ENCODE measurements at regions not wholly inside any gene's neighbourhood (a gene's known extent, or its start where the extent isn't known, plus 50 kb on each side); places are given as distances from the start of the nearest gene placed in this dataset.

GRCh38 chr2:107591561-107592279, 235.0 kb upstream of the RGPD4 start:
- ChIA-PET POLR2A (no interaction called here), CTCF (no interaction called here)
- H3K27me3 Mint-ChIP-seq (ENCODE audit: insufficient read depth, unreplicated experiment), result no peaks in the 10 kb centered on the region
- H3K4me1 Mint-ChIP-seq (ENCODE audit: insufficient read depth, unreplicated experiment), result peaks cover 17% of the 10 kb centered on the region
- no peaks in the 10 kb centered on the region for H3K36me3 Mint-ChIP-seq (ENCODE audit: insufficient read depth, unreplicated experiment)
- TF ChIP-seq CTCF (IDR thresholded peaks at IDR 0.05; ENCODE audit: unreplicated experiment), result no peak
- no peaks in the 10 kb centered on the region for H3K9me3 Mint-ChIP-seq (ENCODE audit: unreplicated experiment)
- H3K27ac Mint-ChIP-seq (ENCODE audit: low read depth, unreplicated experiment), result no peak overlapping the region
- DNase-seq (ENCODE audit: unreplicated experiment), result no peak
- intact Hi-C loops (cut with micrococcal nuclease), result no loop called here
- H3K4me3 Mint-ChIP-seq (ENCODE audit: unreplicated experiment), result no peak overlapping the region
- no TSS peak for BruUV-seq (replicated peaks)

- no peak overlapping the region for H3K4me3 Mint-ChIP-seq (ENCODE audit: unreplicated experiment)
- ChIA-PET POLR2A (no interaction called here), CTCF (no interaction called here)
- no peaks in the 10 kb centered on the region for H3K9me3 Mint-ChIP-seq (ENCODE audit: unreplicated experiment)
- H3K4me1 Mint-ChIP-seq (ENCODE audit: insufficient read depth, unreplicated experiment), result peaks cover 19% of the 10 kb centered on the region
- DNase-seq (ENCODE audit: unreplicated experiment), result no peak
- no peak for TF ChIP-seq CTCF (IDR thresholded peaks at IDR 0.05; ENCODE audit: unreplicated experiment)
- no peak overlapping the region for H3K27ac Mint-ChIP-seq (ENCODE audit: low read depth, unreplicated experiment)
- H3K36me3 Mint-ChIP-seq (ENCODE audit: insufficient read depth, unreplicated experiment), result no peaks in the 10 kb centered on the region
- intact Hi-C loops (cut with micrococcal nuclease), result no loop called here
- BruUV-seq (replicated peaks), result no TSS peak
- no peaks in the 10 kb centered on the region for H3K27me3 Mint-ChIP-seq (ENCODE audit: insufficient read depth, unreplicated experiment)
Measured at GRCh38 chr2:107592280-107592624, 234.4 kb upstream of the RGPD4 start.

- intact Hi-C loops (cut with micrococcal nuclease), result no loop called here
- Mint-ChIP-seq H3K27me3 (ENCODE audit: insufficient read depth, unreplicated experiment) (no peaks in the 10 kb centered on the region), H3K36me3 (ENCODE audit: insufficient read depth, unreplicated experiment) (no peaks in the 10 kb centered on the region), H3K4me3 (ENCODE audit: unreplicated experiment) (no peak overlapping the region), H3K9me3 (ENCODE audit: unreplicated experiment) (peaks cover 6% of the 10 kb centered on the region), H3K4me1 (ENCODE audit: insufficient read depth, unreplicated experiment) (peaks cover 26% of the 10 kb centered on the region), H3K27ac (ENCODE audit: low read depth, unreplicated experiment) (no peak overlapping the region)
- POLR2A ChIA-PET, result interaction anchor here (0.7 to 1.2 kb wide), 2 partner anchors 12 to 219 kb away, joined by 3 read pairs; no protein-coding TSS in a partner anchor
- no TSS peak for BruUV-seq (replicated peaks)
- CTCF ChIA-PET, result interaction anchor here (0.5 to 0.6 kb wide), 2 partner anchors 211 to 575 kb away, joined by 3 read pairs; no protein-coding TSS in a partner anchor
- no peak for DNase-seq (ENCODE audit: unreplicated experiment)
- no peak for TF ChIP-seq CTCF (IDR thresholded peaks at IDR 0.05; ENCODE audit: unreplicated experiment)
Measured at GRCh38 chr2:107595285-107595684, 231.4 kb upstream of the RGPD4 start.

- DNase-seq (ENCODE audit: unreplicated experiment), result no peak
- Mint-ChIP-seq H3K4me3 (ENCODE audit: unreplicated experiment) (no peak overlapping the region), H3K36me3 (ENCODE audit: insufficient read depth, unreplicated experiment) (no peaks in the 10 kb centered on the region), H3K27me3 (ENCODE audit: insufficient read depth, unreplicated experiment) (no peaks in the 10 kb centered on the region), H3K27ac (ENCODE audit: low read depth, unreplicated experiment) (no peak overlapping the region), H3K4me1 (ENCODE audit: insufficient read depth, unreplicated experiment) (peaks cover 26% of the 10 kb centered on the region), H3K9me3 (ENCODE audit: unreplicated experiment) (peaks cover 8% of the 10 kb centered on the region)
- CTCF ChIA-PET, result interaction anchor here (0.5 to 0.6 kb wide), 3 partner anchors 210 to 954 kb away, joined by 3 read pairs; no protein-coding TSS in a partner anchor
- no TSS peak for BruUV-seq (replicated peaks)
- POLR2A ChIA-PET, result interaction anchor here (0.7 to 1.2 kb wide), 2 partner anchors 12 to 220 kb away, joined by 3 read pairs; no protein-coding TSS in a partner anchor
- no peak for TF ChIP-seq CTCF (IDR thresholded peaks at IDR 0.05; ENCODE audit: unreplicated experiment)
- intact Hi-C loops (cut with micrococcal nuclease), result no loop called here
Measured at GRCh38 chr2:107595749-107596148, 230.9 kb upstream of the RGPD4 start.

Data from MCF 10A (cell line).